ENCODE measurements at regions not wholly inside any gene's neighbourhood (a gene's known extent, or its start where the extent isn't known, plus 50 kb on each side); places are given as distances from the start of the nearest gene placed in this dataset.

DNA sequence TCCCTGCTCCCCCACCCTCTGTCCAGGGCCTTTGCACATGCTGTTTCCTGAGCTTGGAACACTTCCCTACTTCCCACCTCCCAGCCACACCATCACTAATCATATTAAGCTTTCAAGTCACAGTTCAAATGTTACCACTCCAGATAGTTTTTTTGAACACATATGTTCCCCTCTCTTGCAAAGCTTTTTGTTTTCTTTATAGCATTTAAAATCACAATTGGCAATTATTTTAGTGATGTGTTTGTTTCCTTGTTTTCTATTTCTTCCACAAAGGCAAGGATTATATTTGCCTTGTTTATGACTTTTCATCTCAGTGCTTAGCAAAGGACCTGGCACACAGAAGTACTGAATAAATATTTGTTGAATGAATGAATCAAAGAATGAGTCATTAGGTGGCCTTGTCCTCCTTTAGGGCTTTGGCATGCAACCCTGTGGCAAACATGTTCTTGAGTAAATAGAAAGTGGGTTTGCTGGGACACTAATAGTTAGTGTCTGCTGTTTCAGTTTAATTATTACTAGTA lies 386.8 kb downstream of the FGF10 start:
- TF ChIP-seq, protein P1, sequence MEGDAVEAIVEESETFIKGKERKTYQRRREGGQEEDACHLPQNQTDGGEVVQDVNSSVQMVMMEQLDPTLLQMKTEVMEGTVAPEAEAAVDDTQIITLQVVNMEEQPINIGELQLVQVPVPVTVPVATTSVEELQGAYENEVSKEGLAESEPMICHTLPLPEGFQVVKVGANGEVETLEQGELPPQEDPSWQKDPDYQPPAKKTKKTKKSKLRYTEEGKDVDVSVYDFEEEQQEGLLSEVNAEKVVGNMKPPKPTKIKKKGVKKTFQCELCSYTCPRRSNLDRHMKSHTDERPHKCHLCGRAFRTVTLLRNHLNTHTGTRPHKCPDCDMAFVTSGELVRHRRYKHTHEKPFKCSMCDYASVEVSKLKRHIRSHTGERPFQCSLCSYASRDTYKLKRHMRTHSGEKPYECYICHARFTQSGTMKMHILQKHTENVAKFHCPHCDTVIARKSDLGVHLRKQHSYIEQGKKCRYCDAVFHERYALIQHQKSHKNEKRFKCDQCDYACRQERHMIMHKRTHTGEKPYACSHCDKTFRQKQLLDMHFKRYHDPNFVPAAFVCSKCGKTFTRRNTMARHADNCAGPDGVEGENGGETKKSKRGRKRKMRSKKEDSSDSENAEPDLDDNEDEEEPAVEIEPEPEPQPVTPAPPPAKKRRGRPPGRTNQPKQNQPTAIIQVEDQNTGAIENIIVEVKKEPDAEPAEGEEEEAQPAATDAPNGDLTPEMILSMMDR (IDR thresholded peaks at IDR 0.05; ENCODE audit: insufficient read depth, low read length, poor library complexity, severe bottlenecking) = no peak
- no peak for TF ChIP-seq EZH2phosphoT487 (conservative IDR thresholded peaks at IDR 0.05; ENCODE audit: low read length)

Measured in SU-DHL-6 (cell line).